LNCAP (cell line): ENCODE measurements at regions not wholly inside any gene's neighbourhood (a gene's known extent, or its start where the extent isn't known, plus 50 kb on each side); places are given as distances from the start of the nearest gene placed in this dataset.

Source experiments
- CTCF ChIP-seq: fragments of 450-650 bp; IDR thresholded peaks from 2 replicates; pipeline ENCODE4 v1.5.1; 2017; ENCODE audit warnings: mild to moderate bottlenecking

GRCh38 chr2:199018826-199019225 lies 438.9 kb downstream of the SATB2 start:
- TF ChIP-seq CTCF: no peak

GRCh38 chr2:199015072-199015471 lies 442.7 kb downstream of the SATB2 start:
- no peak for TF ChIP-seq CTCF

GRCh38 chr2:199014226-199014625 lies 443.5 kb downstream of the SATB2 start:
- TF ChIP-seq CTCF: no peak

- TF ChIP-seq CTCF: no peak
Observed at GRCh38 chr2:199011908-199012307, 445.8 kb downstream of the SATB2 start.

- TF ChIP-seq CTCF: no peak
Observed at GRCh38 chr2:198994678-198995077, 463.1 kb downstream of the SATB2 start.

GRCh38 chr2:198991431-198991830 lies 466.3 kb downstream of the SATB2 start:
- no peak for TF ChIP-seq CTCF

GRCh38 chr2:198975779-198976178 lies 482.0 kb downstream of the SATB2 start:
- TF ChIP-seq CTCF: no peak

GRCh38 chr2:198973785-198974184 lies 484.0 kb downstream of the SATB2 start:
- TF ChIP-seq CTCF: no peak
